Astrocyte (in vitro differentiated cells and primary cell): ENCODE measurements at regions not wholly inside any gene's neighbourhood (a gene's known extent, or its start where the extent isn't known, plus 50 kb on each side); places are given as distances from the start of the nearest gene placed in this dataset.

ENCODE experiments used
- DNase-seq: peaks from one replicate; pipeline ENCODE4 v3.0.0-alpha.2; 2010; ENCODE audit warnings: low read depth
- FAIRE-seq: peaks from 2 replicates; lab custom pipeline; 2011; peaks lifted over from hg19 to GRCh38; lab: Jason Lieb, UNC
- H2AFZ ChIP-seq: 2 replicates; pipeline ENCODE4 v1.6.0; 2012; ENCODE audit warnings: low read depth, low read length, inconsistent platforms
- H3K27ac ChIP-seq: 2 replicates; pipeline ENCODE4 v1.5.1; 2011; ENCODE audit warnings: low read depth, low read length, inconsistent platforms
- H3K27me3 ChIP-seq: 2 replicates; pipeline ENCODE4 v1.6.0; 2011; ENCODE audit warnings: low read length, inconsistent platforms; ENCODE audit not compliant: insufficient read depth
- H3K36me3 ChIP-seq: 2 replicates; pipeline ENCODE4 v1.5.1; 2011; ENCODE audit warnings: low read length, inconsistent platforms; ENCODE audit not compliant: insufficient read depth
- H3K4me1 ChIP-seq: 2 replicates; pipeline ENCODE4 v1.5.1; 2011; ENCODE audit warnings: low read length, inconsistent platforms; ENCODE audit not compliant: insufficient read depth
- H3K4me2 ChIP-seq: 2 replicates; pipeline ENCODE4 v1.6.0; 2012; ENCODE audit warnings: low read length, inconsistent platforms
- H3K4me3 ChIP-seq: 2 replicates; pipeline ENCODE4 v1.5.1; 2011; ENCODE audit warnings: low read depth, mild to moderate bottlenecking, low read length, inconsistent platforms; ENCODE audit not compliant: insufficient read depth
- H3K79me2 ChIP-seq: 2 replicates; pipeline ENCODE4 v1.6.0; 2012; ENCODE audit warnings: mild to moderate bottlenecking, low read length, inconsistent platforms; ENCODE audit not compliant: insufficient read depth
- H3K9ac ChIP-seq: 2 replicates; pipeline ENCODE4 v1.6.0; 2012; ENCODE audit warnings: mild to moderate bottlenecking, low read length, inconsistent platforms
- H3K9me3 ChIP-seq: 2 replicates; pipeline ENCODE4 v1.5.1; 2012; ENCODE audit warnings: low read depth, mild to moderate bottlenecking, low read length, inconsistent platforms; ENCODE audit not compliant: insufficient read depth
- H4K20me1 ChIP-seq: 2 replicates; pipeline ENCODE4 v1.6.0; 2012; ENCODE audit warnings: low read length, inconsistent platforms; ENCODE audit not compliant: insufficient read depth
- H3K27ac Mint-ChIP-seq: one replicate; pipeline ENCODE4 v1.8.0; 2021; ENCODE audit warnings: mild to moderate bottlenecking, mixed read lengths; ENCODE audit not compliant: unreplicated experiment
- H3K27me3 Mint-ChIP-seq: one replicate; pipeline ENCODE4 v1.8.0; 2021; ENCODE audit warnings: low read depth, mixed read lengths; ENCODE audit not compliant: unreplicated experiment
- H3K36me3 Mint-ChIP-seq: one replicate; pipeline ENCODE4 v1.8.0; 2021; ENCODE audit warnings: low read depth, mixed read lengths; ENCODE audit not compliant: unreplicated experiment
- H3K4me1 Mint-ChIP-seq: one replicate; pipeline ENCODE4 v1.8.0; 2021; ENCODE audit warnings: low read depth, mixed read lengths; ENCODE audit not compliant: unreplicated experiment
- H3K4me3 Mint-ChIP-seq: one replicate; pipeline ENCODE4 v1.8.0; 2021; ENCODE audit warnings: mild to moderate bottlenecking, moderate library complexity, mixed read lengths; ENCODE audit not compliant: unreplicated experiment
- H3K9me3 Mint-ChIP-seq: one replicate; pipeline ENCODE4 v1.8.0; 2021; ENCODE audit warnings: mild to moderate bottlenecking, mixed read lengths; ENCODE audit not compliant: unreplicated experiment
- CTCF ChIP-seq: IDR thresholded peaks from 2 replicates; pipeline ENCODE4 v1.5.1; 2011; ENCODE audit warnings: low read depth, mild to moderate bottlenecking, inconsistent platforms, low read length, moderate library complexity; ENCODE audit not compliant: insufficient read depth
- EZH2 ChIP-seq: IDR thresholded peaks from 2 replicates; pipeline ENCODE4 v1.6.1; 2012; ENCODE audit warnings: mild to moderate bottlenecking, low read length, inconsistent platforms; ENCODE audit not compliant: insufficient read depth

- Histone ChIP-seq H3K4me1 (no peaks in the 10 kb centered on the region), H3K27ac (no peak overlapping the region), H3K9ac (no peak overlapping the region), H3K4me3 (no peak overlapping the region), H4K20me1 (no peaks in the 10 kb centered on the region), H3K4me2 (no peak overlapping the region), H3K9me3 (no peaks in the 10 kb centered on the region), H3K36me3 (no peaks in the 10 kb centered on the region), H3K27me3 (no peaks in the 10 kb centered on the region), H2AFZ (no peak overlapping the region), H3K79me2 (no peaks in the 10 kb centered on the region)
- Mint-ChIP-seq H3K4me3 (no peak overlapping the region), H3K36me3 (no peaks in the 10 kb centered on the region), H3K9me3 (peaks cover 6% of the 10 kb centered on the region), H3K27me3 (no peaks in the 10 kb centered on the region), H3K27ac (no peak overlapping the region), H3K4me1 (no peaks in the 10 kb centered on the region)
- no peak for TF ChIP-seq EZH2
- TF ChIP-seq CTCF, result no peak
- DNase-seq (no peak), FAIRE-seq (no peak)
Measured at GRCh38 chr12:126534495-126534894, 1469.3 kb downstream of the AACS start.

- Mint-ChIP-seq H3K36me3 (no peaks in the 10 kb centered on the region), H3K27ac (no peak overlapping the region), H3K27me3 (no peaks in the 10 kb centered on the region), H3K9me3 (peaks cover 6% of the 10 kb centered on the region), H3K4me1 (no peaks in the 10 kb centered on the region), H3K4me3 (no peak overlapping the region)
- Histone ChIP-seq H3K9me3 (no peaks in the 10 kb centered on the region), H3K79me2 (no peaks in the 10 kb centered on the region), H4K20me1 (no peaks in the 10 kb centered on the region), H3K4me2 (no peak overlapping the region), H3K36me3 (no peaks in the 10 kb centered on the region), H2AFZ (no peak overlapping the region), H3K4me1 (no peaks in the 10 kb centered on the region), H3K27ac (no peak overlapping the region), H3K27me3 (no peaks in the 10 kb centered on the region), H3K9ac (no peak overlapping the region), H3K4me3 (no peak overlapping the region)
- FAIRE-seq (no peak), DNase-seq (no peak)
- TF ChIP-seq EZH2, result no peak
- no peak for TF ChIP-seq CTCF
Measured at GRCh38 chr12:126534942-126535341, 1469.7 kb downstream of the AACS start.

- no peak overlapping the region for H3K4me3 ChIP-seq
- no peak overlapping the region for H2AFZ ChIP-seq
- no peaks in the 10 kb centered on the region for H3K27me3 Mint-ChIP-seq
- H3K27me3 ChIP-seq, result no peaks in the 10 kb centered on the region
- H3K79me2 ChIP-seq, result no peaks in the 10 kb centered on the region
- H3K27ac ChIP-seq, result no peak overlapping the region
- H3K9ac ChIP-seq, result no peak overlapping the region
- H3K36me3 ChIP-seq, result no peaks in the 10 kb centered on the region
- DNase-seq, result no peak
- H3K4me1 ChIP-seq, result no peaks in the 10 kb centered on the region
- H3K4me3 Mint-ChIP-seq, result no peak overlapping the region
- H3K4me2 ChIP-seq, result no peak overlapping the region
- H3K9me3 Mint-ChIP-seq, result peaks cover 3% of the 10 kb centered on the region
- TF ChIP-seq CTCF, result no peak
- H3K9me3 ChIP-seq, result no peaks in the 10 kb centered on the region
- no peaks in the 10 kb centered on the region for H4K20me1 ChIP-seq
- no peaks in the 10 kb centered on the region for H3K36me3 Mint-ChIP-seq
- FAIRE-seq, result no peak
- no peaks in the 10 kb centered on the region for H3K4me1 Mint-ChIP-seq
- H3K27ac Mint-ChIP-seq, result no peak overlapping the region
Measured at GRCh38 chr12:126535971-126536370, 1470.7 kb downstream of the AACS start.
